HG03342 (cell line): ENCODE measurements at regions not wholly inside any gene's neighbourhood (a gene's known extent, or its start where the extent isn't known, plus 50 kb on each side); places are given as distances from the start of the nearest gene placed in this dataset.

Experiments used
- ATAC-seq: cut with Tn5 transposase; IDR thresholded peaks from one replicate; pipeline ENCODE4 v1.9.1; 2021; ENCODE audit warnings: mild to moderate bottlenecking, moderate library complexity; ENCODE audit not compliant: unreplicated experiment

GRCh38 chr13:44169018-44169911 is 204.4 kb upstream of the SERP2 start:
- no peak for ATAC-seq

GRCh38 chr13:44170731-44171130 is 202.9 kb upstream of the SERP2 start:
- no peak for ATAC-seq

GRCh38 chr13:44171156-44171555 is 202.5 kb upstream of the SERP2 start:
- ATAC-seq, result no peak

- ATAC-seq, result no peak
Observed at GRCh38 chr13:44171861-44172260, 201.8 kb upstream of the SERP2 start.

GRCh38 chr13:44172281-44172810 is 201.3 kb upstream of the SERP2 start:
- ATAC-seq, result no peak

- no peak for ATAC-seq
Observed at GRCh38 chr13:44174769-44175425, 198.7 kb upstream of the SERP2 start.

GRCh38 chr13:44176173-44176572 is 197.5 kb upstream of the SERP2 start:
- ATAC-seq, result no peak

GRCh38 chr13:44180876-44181536 is 192.6 kb upstream of the SERP2 start:
- no peak for ATAC-seq

GRCh38 chr13:44181931-44182330 is 191.7 kb upstream of the SERP2 start:
- ATAC-seq, result no peak

- ATAC-seq, result no peak
Observed at GRCh38 chr13:44184740-44185139, 188.9 kb upstream of the SERP2 start.

- ATAC-seq, result no peak
Observed at GRCh38 chr13:44188257-44188656, 185.4 kb upstream of the SERP2 start.

GRCh38 chr13:44189085-44189484 is 184.5 kb upstream of the SERP2 start:
- no peak for ATAC-seq

- ATAC-seq, result no peak
Observed at GRCh38 chr13:44191103-44191502, 182.5 kb upstream of the SERP2 start.

- ATAC-seq, result no peak
Observed at GRCh38 chr13:44191504-44192171, 182.0 kb upstream of the SERP2 start.

- no peak for ATAC-seq
Observed at GRCh38 chr13:44193731-44194130, 179.9 kb upstream of the SERP2 start.

- ATAC-seq, result no peak
Observed at GRCh38 chr13:44195245-44195644, 178.4 kb upstream of the SERP2 start.

- no peak for ATAC-seq
Observed at GRCh38 chr13:44196196-44196751, 177.3 kb upstream of the SERP2 start.

- ATAC-seq, result peak; percentile 76
Observed at GRCh38 chr13:44197791-44198770, 175.5 kb upstream of the SERP2 start.

GRCh38 chr13:44198826-44199225 is 174.8 kb upstream of the SERP2 start:
- ATAC-seq, result no peak
